Gastrocnemius medialis (tissue), 4 donors: ENCODE measurements at regions not wholly inside any gene's neighbourhood (a gene's known extent, or its start where the extent isn't known, plus 50 kb on each side); places are given as distances from the start of the nearest gene placed in this dataset.

Experiments
- ATAC-seq, 2 donors: fragments of 150-250 bp; one replicate each; pipeline ENCODE4 v1.9.1; 2016
- DNase-seq, 2 donors: peaks; one replicate each; pipeline ENCODE4 v3.0.0-alpha.2; 2019
- H3K27ac ChIP-seq, 4 donors: fragments of 200-600 bp; sonication (generic); 1 replicate in 1 of 4; 2 replicates in 3 of 4; pipeline ENCODE4 v1.5.1; 2016 to 2018; ENCODE audit warnings: mild to moderate bottlenecking in 2 of 4, moderate library complexity in 1 of 4
- H3K27me3 ChIP-seq, 3 donors: fragments of 200-600 bp; sonication (generic) in 2 of 3; 1 replicate in 1 of 3; 2 replicates in 2 of 3; pipeline versions ENCODE4 v1.5.1 to v1.6.0; 2016 to 2019; ENCODE audit warnings: mild to moderate bottlenecking in 1 of 3, moderate library complexity in 1 of 3
- H3K36me3 ChIP-seq, 2 donors: fragments of 200-600 bp; sonication (generic) in 1 of 2; one replicate each; pipeline ENCODE4 v1.5.1; 2017 to 2018
- H3K4me1 ChIP-seq, 2 donors: fragments of 200-600 bp; sonication (generic) in 1 of 2; one replicate each; pipeline ENCODE4 v1.5.1; 2016 to 2017; ENCODE audit warnings: mild to moderate bottlenecking in 2 of 2
- H3K4me3 ChIP-seq, 4 donors: fragments of 200-600 bp; sonication (generic) in 3 of 4; 1 replicate in 1 of 4; 2 replicates in 3 of 4; pipeline ENCODE4 v1.5.1; 2016 to 2019; ENCODE audit warnings: mild to moderate bottlenecking in 2 of 4
- H3K9me3 ChIP-seq, 3 donors: fragments of 200-600 bp; sonication (generic) in 2 of 3; 1 replicate in 1 of 3; 2 replicates in 2 of 3; pipeline ENCODE4 v1.5.1; 2016 to 2019
- POLR2A ChIP-seq, 2 donors: fragments of 450-650 bp; IDR thresholded peaks; one replicate each; pipeline ENCODE4 v1.6.1; 2017; ENCODE audit warnings: antibody characterized with exemption in 2 of 2, mild to moderate bottlenecking in 2 of 2, moderate library complexity in 2 of 2
- in situ Hi-C, 4 donors: fragments of 200-750 bp; cut with MboI; loops; one replicate each; pipeline versions ENCODE4 v1.15.0 to v1.8.0; 2017; ENCODE audit warnings: low sequenced_read_pairs in 4 of 4
- intact Hi-C: fragments of 100-400 bp; cut with DNase I; formaldehyde crosslinking; loops from one replicate; pipeline ENCODE4 v1.15.1; 2023; ENCODE audit warnings: low total_unique reads
- TF ChIP-seq, protein P1 (sequence below), 5 experiments: fragments of 450-650 bp in 3 of 5; fragments of 200-600 bp in 2 of 5; sonication (generic) in 2 of 5; IDR thresholded peaks in 4 of 5; conservative IDR thresholded peaks in 1 of 5; 1 replicate in 4 of 5; 2 replicates in 1 of 5; pipeline ENCODE4 v1.5.1; 2016 to 2019; ENCODE audit warnings: antibody characterized with exemption in 5 of 5, mild to moderate bottlenecking in 3 of 5, moderate library complexity in 3 of 5

DNA sequence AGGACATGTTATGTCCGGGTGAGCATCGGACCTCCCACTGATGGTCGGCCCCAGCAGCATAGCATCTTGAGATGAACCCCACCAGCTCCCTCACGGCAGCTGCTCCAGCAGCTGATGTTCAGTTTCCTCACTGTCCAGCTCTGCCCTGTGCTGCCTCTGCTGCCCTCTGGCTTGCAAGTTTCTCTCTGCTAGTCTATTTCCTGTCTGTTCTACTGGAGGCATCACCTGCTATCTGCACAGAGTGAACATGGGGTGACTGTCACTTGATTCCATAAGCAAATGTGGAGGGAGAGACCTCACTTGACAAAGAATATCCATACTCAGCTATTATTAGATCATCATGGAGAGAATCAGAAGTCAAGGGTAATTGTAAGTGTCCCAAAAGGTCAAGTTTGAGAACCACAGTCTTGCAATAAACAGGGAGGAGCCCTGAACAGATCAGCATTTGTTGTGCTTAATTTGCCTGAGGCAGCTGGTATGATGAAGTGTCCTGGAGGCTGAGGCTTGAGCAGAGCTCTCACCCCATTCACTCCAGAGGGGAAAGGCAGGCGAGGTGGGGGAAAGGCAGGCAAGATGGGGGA is 702.8 kb downstream of the SEMA5A start:
- intact Hi-C loops = no loop called here
- no peaks in the 10 kb centered on the region for H3K9me3 ChIP-seq
- H3K4me1 ChIP-seq = no peaks in the 10 kb centered on the region
- in situ Hi-C loops = no loop called here
- H3K4me3 ChIP-seq = no peak overlapping the region
- H3K36me3 ChIP-seq = no peaks in the 10 kb centered on the region
- DNase-seq (no peak), ATAC-seq (no peak)
- TF ChIP-seq POLR2A (IDR thresholded peaks at IDR 0.05) = no peak
- TF ChIP-seq, protein P1, sequence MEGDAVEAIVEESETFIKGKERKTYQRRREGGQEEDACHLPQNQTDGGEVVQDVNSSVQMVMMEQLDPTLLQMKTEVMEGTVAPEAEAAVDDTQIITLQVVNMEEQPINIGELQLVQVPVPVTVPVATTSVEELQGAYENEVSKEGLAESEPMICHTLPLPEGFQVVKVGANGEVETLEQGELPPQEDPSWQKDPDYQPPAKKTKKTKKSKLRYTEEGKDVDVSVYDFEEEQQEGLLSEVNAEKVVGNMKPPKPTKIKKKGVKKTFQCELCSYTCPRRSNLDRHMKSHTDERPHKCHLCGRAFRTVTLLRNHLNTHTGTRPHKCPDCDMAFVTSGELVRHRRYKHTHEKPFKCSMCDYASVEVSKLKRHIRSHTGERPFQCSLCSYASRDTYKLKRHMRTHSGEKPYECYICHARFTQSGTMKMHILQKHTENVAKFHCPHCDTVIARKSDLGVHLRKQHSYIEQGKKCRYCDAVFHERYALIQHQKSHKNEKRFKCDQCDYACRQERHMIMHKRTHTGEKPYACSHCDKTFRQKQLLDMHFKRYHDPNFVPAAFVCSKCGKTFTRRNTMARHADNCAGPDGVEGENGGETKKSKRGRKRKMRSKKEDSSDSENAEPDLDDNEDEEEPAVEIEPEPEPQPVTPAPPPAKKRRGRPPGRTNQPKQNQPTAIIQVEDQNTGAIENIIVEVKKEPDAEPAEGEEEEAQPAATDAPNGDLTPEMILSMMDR (IDR thresholded peaks at IDR 0.05 in 4 of 5, conservative IDR thresholded peaks at IDR 0.05 in 1 of 5) = no peak
- no peak overlapping the region for H3K27ac ChIP-seq
- H3K27me3 ChIP-seq = no peaks in the 10 kb centered on the region

GRCh38 chr5:8843771-8844170 is 702.1 kb downstream of the SEMA5A start:
- Histone ChIP-seq H3K4me3 (no peak overlapping the region), H3K9me3 (no peaks in the 10 kb centered on the region), H3K36me3 (no peaks in the 10 kb centered on the region), H3K27me3 (no peaks in the 10 kb centered on the region), H3K27ac (no peak overlapping the region), H3K4me1 (no peaks in the 10 kb centered on the region)
- TF ChIP-seq, protein P1 (IDR thresholded peaks at IDR 0.05 in 4 of 5, conservative IDR thresholded peaks at IDR 0.05 in 1 of 5) = no peak
- TF ChIP-seq POLR2A (IDR thresholded peaks at IDR 0.05) = no peak
- ATAC-seq (no peak), DNase-seq (no peak)
- in situ Hi-C loops (no loop called here), intact Hi-C loops (no loop called here)

- in situ Hi-C loops (no loop called here), intact Hi-C loops (no loop called here)
- DNase-seq (no peak), ATAC-seq (no peak)
- Histone ChIP-seq H3K27me3 (no peaks in the 10 kb centered on the region), H3K4me1 (no peaks in the 10 kb centered on the region), H3K27ac (no peak overlapping the region), H3K4me3 (no peak overlapping the region), H3K36me3 (no peaks in the 10 kb centered on the region), H3K9me3 (no peaks in the 10 kb centered on the region)
- TF ChIP-seq, protein P1 (IDR thresholded peaks at IDR 0.05 in 4 of 5, conservative IDR thresholded peaks at IDR 0.05 in 1 of 5) = no peak
- no peak for TF ChIP-seq POLR2A (IDR thresholded peaks at IDR 0.05)
Measured at GRCh38 chr5:8844206-8844605, 701.7 kb downstream of the SEMA5A start.

DNA sequence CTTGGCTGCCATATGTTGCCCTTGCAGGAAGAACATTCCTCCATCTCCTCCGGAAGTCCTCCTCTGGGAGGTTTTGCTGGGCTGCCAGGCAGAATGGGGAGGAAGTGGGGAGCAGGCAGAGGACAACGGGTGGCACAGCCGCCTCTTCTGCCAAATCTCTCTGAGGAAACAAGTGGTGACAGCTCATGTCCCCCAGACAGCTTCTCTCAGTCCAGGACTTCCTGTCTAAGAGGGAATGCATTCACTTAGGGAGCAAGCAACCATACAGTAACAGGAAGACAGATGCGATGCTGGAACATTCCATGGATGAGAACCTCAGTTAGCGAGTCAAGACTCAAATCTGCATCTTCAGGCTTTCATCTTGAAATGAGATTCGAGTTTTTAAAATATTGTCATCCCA is 701.0 kb downstream of the SEMA5A start:
- intact Hi-C loops = no loop called here
- Histone ChIP-seq H3K9me3 (no peaks in the 10 kb centered on the region), H3K27ac (no peak overlapping the region), H3K27me3 (no peaks in the 10 kb centered on the region), H3K36me3 (no peaks in the 10 kb centered on the region), H3K4me1 (no peaks in the 10 kb centered on the region), H3K4me3 (no peak overlapping the region)
- in situ Hi-C loops = no loop called here
- ATAC-seq = no peak
- DNase-seq = no peak
- no peak for TF ChIP-seq POLR2A (IDR thresholded peaks at IDR 0.05)
- TF ChIP-seq, protein P1 (IDR thresholded peaks at IDR 0.05 in 4 of 5, conservative IDR thresholded peaks at IDR 0.05 in 1 of 5) = no peak

- Histone ChIP-seq H3K4me1 (no peaks in the 10 kb centered on the region), H3K9me3 (no peaks in the 10 kb centered on the region), H3K27me3 (no peaks in the 10 kb centered on the region), H3K36me3 (no peaks in the 10 kb centered on the region), H3K27ac (no peak overlapping the region), H3K4me3 (no peak overlapping the region)
- TF ChIP-seq, protein P1 (IDR thresholded peaks at IDR 0.05 in 4 of 5, conservative IDR thresholded peaks at IDR 0.05 in 1 of 5) = no peak
- TF ChIP-seq POLR2A (IDR thresholded peaks at IDR 0.05) = no peak
- intact Hi-C loops = no loop called here
- DNase-seq (no peak), ATAC-seq (no peak)
- in situ Hi-C loops = no loop called here
Measured at GRCh38 chr5:8845296-8845695, 700.6 kb downstream of the SEMA5A start.
